ENCODE measurements at regions not wholly inside any gene's neighbourhood (a gene's known extent, or its start where the extent isn't known, plus 50 kb on each side); places are given as distances from the start of the nearest gene placed in this dataset.

- no TSS peak for BruUV-seq (replicated peaks)
- DNase-seq (ENCODE audit: low read depth, low spot score) (no peak), ATAC-seq (no peak), FAIRE-seq (no peak)
- H3K27ac ChIP-seq (ENCODE audit: control insufficient read depth, insufficient read depth): no peak overlapping the region
- H4K20me1 ChIP-seq (ENCODE audit: control insufficient read depth, insufficient read depth): no peaks in the 10 kb centered on the region
- no peaks in the 10 kb centered on the region for H3K36me3 ChIP-seq (ENCODE audit: control insufficient read depth in 2 of 2, insufficient read depth in 2 of 2, low read length in 1 of 2)
- in situ Hi-C loops (cut with MboI) (no loop called here), intact Hi-C loops (cut with micrococcal nuclease; ENCODE audit: unreplicated experiment) (no loop called here)
- H2AFZ ChIP-seq (ENCODE audit: control insufficient read depth, low read depth, low read length): no peak overlapping the region
- SMC1A ChIA-PET (ENCODE audit: uncharacterized antibody, unreplicated experiment): no interaction called here
- H3K27me3 ChIP-seq (replicated peaks in 1 of 2; ENCODE audit: control insufficient read depth in 2 of 2, insufficient read depth in 2 of 2, low read length in 1 of 2): no peaks in the 10 kb centered on the region
- RAD21 ChIA-PET (ENCODE audit: unreplicated experiment): no interaction called here
- no peak overlapping the region for H3K9ac ChIP-seq (ENCODE audit: control insufficient read depth, insufficient read depth, low read length)
- no peak overlapping the region for H3K4me2 ChIP-seq (ENCODE audit: control insufficient read depth, insufficient read depth)
- H3K79me2 ChIP-seq (ENCODE audit: control insufficient read depth, insufficient read depth, low read length): no peaks in the 10 kb centered on the region
- H3K4me3 ChIP-seq: no peak overlapping the region
- H3K4me1 ChIP-seq (ENCODE audit: control insufficient read depth, insufficient read depth, low read length): no peaks in the 10 kb centered on the region
- WGBS (ENCODE audit: insufficient coverage, insufficient replicate concordance, low lambda C conversion rate, missing lambda C conversion rate): 43% methylated on average over 7 of the region's 7 CpGs
- CTCF ChIA-PET: no interaction called here
- no peaks in the 10 kb centered on the region for H3K9me3 ChIP-seq (replicated peaks; ENCODE audit: control insufficient read depth, insufficient read depth, low read length)
- POLR2A ChIA-PET: no interaction called here
- TF ChIP-seq STAT3 (IDR thresholded peaks at IDR 0.05; ENCODE audit: low read depth, low read length) (no peak), CEBPB (IDR thresholded peaks at IDR 0.05; ENCODE audit: borderline replicate concordance in 1 of 2, low read depth in 2 of 2, low read length in 2 of 2) (no peak), ZNF622 (IDR thresholded peaks at IDR 0.05) (no peak), BRCA1 (IDR thresholded peaks at IDR 0.05; ENCODE audit: low read depth, low read length) (no peak), MEF2A (IDR thresholded peaks at IDR 0.05; ENCODE audit: insufficient read depth, low read depth, low read length) (no peak), ATF2 (IDR thresholded peaks at IDR 0.05; ENCODE audit: low read length) (no peak), ZNF592 (IDR thresholded peaks at IDR 0.05) (no peak), NBN (IDR thresholded peaks at IDR 0.05) (no peak), NKRF (conservative IDR thresholded peaks at IDR 0.05) (no peak), YBX1 (IDR thresholded peaks at IDR 0.05) (no peak), USF2 (IDR thresholded peaks at IDR 0.05; ENCODE audit: borderline replicate concordance, low read depth, low read length) (no peak), IRF4 (IDR thresholded peaks at IDR 0.05; ENCODE audit: low read depth, low read length) (no peak), E4F1 (IDR thresholded peaks at IDR 0.05; ENCODE audit: borderline replicate concordance, partially characterized antibody) (no peak)
Measured at GRCh38 chr13:72427757-72428528, 299.5 kb downstream of the MZT1 start.
